Right lobe of liver (tissue), 4 donors: ENCODE measurements at regions not wholly inside any gene's neighbourhood (a gene's known extent, or its start where the extent isn't known, plus 50 kb on each side); places are given as distances from the start of the nearest gene placed in this dataset.

ENCODE experiments used
- CTCF ChIP-seq, 4 donors: fragments of 200-600 bp in 3 of 4; fragments of 450-650 bp in 1 of 4; IDR thresholded peaks; one replicate each; pipeline versions ENCODE4 v1.5.1 to v1.8.0; 2016 to 2022; ENCODE audit warnings: antibody characterized with exemption in 4 of 4, mild to moderate bottlenecking in 2 of 4
- POLR2A ChIP-seq: fragments of 450-650 bp; IDR thresholded peaks from one replicate; pipeline ENCODE4 v1.6.1; 2017; ENCODE audit warnings: antibody characterized with exemption, mild to moderate bottlenecking
- donor health status: DM: no; HTN: no; CAD: no.
- donor health status: DM: no; HTN: no; CAD: no.
- donor health status: DM: no; HTN: yes; CAD: no.

- TF ChIP-seq CTCF (IDR thresholded peaks at IDR 0.05) (no peak), POLR2A (no peak)
Observed at GRCh38 chr10:65135508-65135907, 1614.3 kb downstream of the REEP3 start.
